ENCODE measurements at regions not wholly inside any gene's neighbourhood (a gene's known extent, or its start where the extent isn't known, plus 50 kb on each side); places are given as distances from the start of the nearest gene placed in this dataset.

GRCh38 chr15:70189826-70190695 is 92.3 kb upstream of the TLE3 start:
- no peak for DNase-seq

- no peak for DNase-seq
These were observed 90.6 kb upstream of the TLE3 start for GRCh38 chr15:70188286-70188685.

DNA sequence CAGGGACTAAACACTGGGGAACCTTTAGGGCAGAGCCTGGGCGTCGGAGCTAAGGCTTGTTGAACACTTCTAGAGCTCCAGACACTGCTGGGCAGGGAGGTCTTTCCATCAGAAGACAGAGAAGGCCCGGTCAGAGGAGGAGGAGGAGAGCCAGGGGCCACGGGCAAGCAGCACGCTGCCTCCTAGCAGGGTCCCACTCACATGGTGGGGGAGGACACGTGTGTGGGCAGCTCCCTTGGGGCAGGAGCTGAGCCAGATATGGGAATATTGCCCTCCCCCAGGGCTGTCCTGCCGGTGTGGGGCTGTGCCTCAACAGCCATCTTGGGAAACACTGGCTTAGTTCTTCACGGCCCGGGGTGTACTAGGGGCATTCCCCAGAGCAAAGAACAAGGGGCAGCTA is 89.6 kb upstream of the TLE3 start:
- no peak for DNase-seq

- no peak for DNase-seq
These were observed 88.4 kb upstream of the TLE3 start for GRCh38 chr15:70186152-70186551.

- DNase-seq, result no peak
These were observed 87.6 kb upstream of the TLE3 start for GRCh38 chr15:70185251-70185711.

DNA sequence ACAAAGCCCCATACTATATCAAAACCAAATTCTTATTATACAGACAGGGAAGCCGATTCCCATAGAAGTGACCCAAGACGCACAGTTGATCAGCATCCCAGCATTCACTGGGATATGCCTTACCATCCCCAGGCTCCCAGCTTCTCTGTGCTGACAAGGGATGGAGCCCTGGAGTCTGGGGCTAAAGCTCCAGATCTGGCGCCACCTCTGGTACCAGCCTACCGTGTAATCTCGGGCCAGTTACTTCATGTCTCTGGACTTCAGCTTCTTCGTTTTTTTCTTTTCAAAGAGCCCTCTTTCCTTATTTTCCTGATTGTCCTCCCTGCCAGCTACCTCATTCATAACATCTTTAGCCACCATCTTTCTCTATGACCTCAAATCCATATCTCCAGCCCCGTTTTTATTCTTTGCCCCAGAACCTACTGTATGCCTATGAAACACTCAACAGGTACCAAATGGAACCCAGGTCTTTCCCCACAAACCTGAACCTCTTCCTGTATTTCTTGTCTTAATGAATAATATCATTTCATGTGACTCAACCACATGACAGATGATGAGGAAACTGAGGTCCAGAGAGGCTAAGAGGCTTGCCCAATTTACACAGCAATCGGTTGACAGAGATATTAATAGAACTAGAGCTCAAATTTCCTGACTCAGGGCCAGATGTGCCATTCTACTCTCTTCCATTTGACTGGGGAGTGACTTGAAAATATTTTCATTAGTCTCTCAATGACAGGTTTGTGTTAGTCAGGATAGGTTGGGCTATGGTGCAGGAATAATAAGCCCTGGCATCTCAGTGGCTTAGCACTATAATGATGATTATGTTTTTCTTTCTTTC is 85.4 kb upstream of the TLE3 start:
- DNase-seq, result no peak

GRCh38 chr15:70181626-70182255 is 84.0 kb upstream of the TLE3 start:
- no peak for DNase-seq

DNA sequence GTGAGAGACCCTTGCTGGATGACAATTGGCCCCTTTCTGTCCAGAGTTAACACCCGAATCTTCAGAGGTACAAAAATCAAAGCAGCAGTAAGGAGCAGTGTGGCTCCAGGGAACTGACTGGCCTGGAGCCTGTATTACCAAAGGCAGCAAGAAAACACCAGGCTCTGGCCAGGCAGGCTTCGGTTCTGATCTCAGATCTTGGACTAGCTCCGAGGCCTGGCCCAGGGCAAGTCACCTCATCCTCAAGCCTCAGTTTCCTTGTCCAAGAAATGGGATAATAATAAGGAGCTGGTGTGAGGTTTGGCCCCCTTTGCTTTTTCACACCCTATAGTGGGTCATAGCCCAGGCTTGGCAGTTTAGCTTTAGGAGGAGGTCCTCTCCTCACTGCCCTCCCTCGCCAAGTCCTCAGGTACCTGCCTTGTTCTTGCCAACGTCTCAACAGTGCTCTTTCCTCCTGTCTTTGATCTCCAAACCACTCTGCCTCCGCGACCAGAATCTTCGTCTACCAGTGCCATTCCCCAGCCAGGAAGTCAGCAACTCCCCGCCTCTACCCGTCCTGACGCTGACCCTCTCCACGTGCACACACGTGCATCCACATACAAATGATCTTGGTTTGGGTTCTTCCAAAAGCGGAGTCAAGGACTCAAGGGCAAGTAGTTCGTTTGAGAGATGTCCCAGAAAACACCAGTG is 82.6 kb upstream of the TLE3 start:
- no peak for DNase-seq

DNA sequence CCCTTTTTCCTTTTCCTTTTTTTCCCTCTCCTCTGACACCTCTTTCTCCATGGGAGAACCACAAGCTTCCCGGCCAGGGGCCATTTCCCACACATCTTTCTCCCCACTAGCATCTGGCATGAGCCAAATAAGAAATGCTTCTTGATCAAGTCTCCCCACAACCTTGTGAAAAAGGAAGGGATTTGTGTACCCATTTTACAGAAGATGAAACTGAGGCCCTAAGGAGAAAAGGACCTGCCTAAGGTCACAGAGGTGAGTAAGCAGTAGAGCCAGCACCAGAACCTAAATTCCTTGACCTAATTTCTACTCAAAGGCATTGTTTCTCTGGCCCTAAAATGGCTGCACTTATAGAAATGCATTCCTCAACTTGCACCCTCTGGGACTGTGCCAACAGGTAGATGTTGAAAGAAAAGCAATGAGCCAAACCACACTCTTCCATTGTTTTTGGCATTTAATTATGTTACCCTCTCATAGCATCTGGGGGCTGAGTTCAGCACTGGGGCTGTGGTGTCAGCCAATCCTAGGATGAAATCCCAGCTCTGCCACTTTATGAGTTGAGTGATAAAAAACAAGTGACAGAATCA is 81.7 kb upstream of the TLE3 start:
- no peak for DNase-seq

GRCh38 chr15:70178335-70179084 is 80.8 kb upstream of the TLE3 start:
- no peak for DNase-seq

DNA sequence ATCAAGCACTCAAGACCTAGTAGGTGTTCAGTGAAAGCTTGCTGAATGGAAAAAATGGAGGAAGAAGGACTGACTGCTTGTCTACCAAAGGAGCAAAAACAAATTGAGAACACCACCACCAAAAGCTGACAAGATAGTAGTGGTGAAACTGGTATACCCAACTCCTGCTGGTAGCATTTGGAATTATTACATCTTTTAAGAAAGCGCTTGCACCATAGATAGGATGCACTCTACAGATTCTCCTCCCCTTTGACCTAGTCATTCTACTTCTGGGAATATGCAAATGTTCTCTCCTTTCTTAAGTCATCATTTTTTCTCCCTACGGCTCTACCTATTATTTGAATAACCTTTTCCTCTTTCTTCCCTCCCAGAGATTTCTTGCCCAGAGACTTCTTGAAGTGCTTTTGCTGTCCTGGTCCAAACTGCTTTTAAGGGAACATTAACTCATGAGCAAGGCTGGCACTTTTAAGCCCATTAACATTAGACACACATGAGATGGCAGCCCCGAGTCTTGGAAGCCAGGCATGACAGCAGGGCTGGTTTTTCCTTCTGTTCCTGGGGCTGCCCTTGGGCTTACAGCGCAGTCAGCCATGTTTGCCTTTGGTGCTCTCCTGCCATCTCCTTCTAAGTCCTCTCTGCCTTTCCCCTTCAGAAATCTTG is 75.0 kb upstream of the TLE3 start:
- DNase-seq, result no peak

- no peak for DNase-seq
These were observed 74.4 kb upstream of the TLE3 start for GRCh38 chr15:70172124-70172523.

GRCh38 chr15:70171256-70171886 is 73.7 kb upstream of the TLE3 start:
- no peak for DNase-seq

- DNase-seq, result no peak
These were observed 72.5 kb upstream of the TLE3 start for GRCh38 chr15:70170096-70170699.

- DNase-seq, result no peak
These were observed 71.4 kb upstream of the TLE3 start for GRCh38 chr15:70169147-70169546.

- no peak for DNase-seq
These were observed 69.4 kb upstream of the TLE3 start for GRCh38 chr15:70167155-70167554.

- DNase-seq, result no peak
These were observed 68.9 kb upstream of the TLE3 start for GRCh38 chr15:70166506-70167087.

DNA sequence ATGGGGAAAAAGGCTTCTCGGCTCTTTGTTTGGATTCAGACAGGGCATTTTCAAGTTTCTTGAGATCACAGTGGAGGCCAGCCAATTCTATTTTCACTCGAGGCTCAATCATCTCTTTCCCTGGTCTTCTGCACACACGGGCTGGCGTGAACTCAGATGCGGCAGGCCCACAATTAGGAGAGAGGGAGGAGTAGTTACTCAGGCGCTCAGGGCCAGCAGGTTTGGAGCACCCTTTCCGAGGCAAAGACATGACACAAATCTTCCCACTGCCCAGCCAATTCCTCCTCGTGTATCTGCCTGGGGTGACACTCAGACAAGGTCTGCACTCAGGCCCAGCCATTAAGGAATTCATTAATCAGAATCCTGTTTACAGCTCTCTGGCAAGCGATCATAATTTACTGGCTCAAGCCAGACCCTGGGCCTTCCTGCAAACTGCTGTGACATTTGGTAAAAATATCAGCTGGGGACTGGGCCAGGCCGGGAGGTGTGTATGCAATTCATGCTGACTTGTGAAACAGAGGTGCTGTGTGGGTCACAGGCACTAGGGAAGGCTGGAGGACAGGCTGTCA is 68.1 kb upstream of the TLE3 start:
- DNase-seq, result no peak

DNA sequence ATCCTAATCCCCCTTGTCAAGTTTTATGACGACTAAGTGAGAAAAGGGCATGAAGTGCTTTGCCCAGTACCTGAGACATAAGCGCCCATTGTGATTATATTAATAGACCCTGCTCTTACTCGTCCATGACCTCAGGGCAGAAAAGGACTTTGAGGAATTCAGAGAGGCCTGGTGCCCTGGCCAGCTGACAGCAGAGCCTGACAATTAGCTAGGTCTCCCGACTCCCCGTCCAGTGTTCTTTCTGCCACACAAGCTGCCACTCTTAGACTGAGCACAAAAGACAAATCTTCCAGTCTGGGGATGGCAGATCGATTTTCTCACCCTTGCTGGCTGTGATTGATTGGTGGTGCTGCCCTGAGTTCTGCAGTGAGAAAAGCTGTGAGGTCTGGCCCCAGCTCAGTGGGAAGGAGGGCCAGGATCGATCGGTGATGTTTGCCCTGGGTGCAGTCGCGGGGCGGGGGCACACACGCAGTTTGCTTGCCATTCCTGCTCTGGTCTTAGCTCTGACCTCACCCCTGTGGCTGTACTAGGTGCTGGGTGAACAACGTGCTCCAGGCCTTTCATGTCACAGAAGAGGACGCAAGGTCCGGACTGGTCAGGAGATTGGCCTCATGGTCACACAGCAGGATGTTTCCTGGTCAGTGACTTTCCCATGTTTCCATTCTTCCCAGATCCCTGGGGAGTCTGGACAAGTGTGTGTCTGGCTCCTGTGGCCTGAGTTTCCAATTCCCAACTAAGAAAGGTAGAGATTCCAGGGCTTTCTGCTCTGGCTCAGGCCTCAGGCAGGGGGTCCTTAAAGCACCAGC is 67.4 kb upstream of the TLE3 start:
- DNase-seq, result no peak
